ENCODE measurements at regions not wholly inside any gene's neighbourhood (a gene's known extent, or its start where the extent isn't known, plus 50 kb on each side); places are given as distances from the start of the nearest gene placed in this dataset.

GRCh38 chr10:7501157-7501556 is 90.3 kb upstream of the SFMBT2 start:
- no peak for TF ChIP-seq POLR2A (IDR thresholded peaks at IDR 0.05)
- TF ChIP-seq, protein P1, sequence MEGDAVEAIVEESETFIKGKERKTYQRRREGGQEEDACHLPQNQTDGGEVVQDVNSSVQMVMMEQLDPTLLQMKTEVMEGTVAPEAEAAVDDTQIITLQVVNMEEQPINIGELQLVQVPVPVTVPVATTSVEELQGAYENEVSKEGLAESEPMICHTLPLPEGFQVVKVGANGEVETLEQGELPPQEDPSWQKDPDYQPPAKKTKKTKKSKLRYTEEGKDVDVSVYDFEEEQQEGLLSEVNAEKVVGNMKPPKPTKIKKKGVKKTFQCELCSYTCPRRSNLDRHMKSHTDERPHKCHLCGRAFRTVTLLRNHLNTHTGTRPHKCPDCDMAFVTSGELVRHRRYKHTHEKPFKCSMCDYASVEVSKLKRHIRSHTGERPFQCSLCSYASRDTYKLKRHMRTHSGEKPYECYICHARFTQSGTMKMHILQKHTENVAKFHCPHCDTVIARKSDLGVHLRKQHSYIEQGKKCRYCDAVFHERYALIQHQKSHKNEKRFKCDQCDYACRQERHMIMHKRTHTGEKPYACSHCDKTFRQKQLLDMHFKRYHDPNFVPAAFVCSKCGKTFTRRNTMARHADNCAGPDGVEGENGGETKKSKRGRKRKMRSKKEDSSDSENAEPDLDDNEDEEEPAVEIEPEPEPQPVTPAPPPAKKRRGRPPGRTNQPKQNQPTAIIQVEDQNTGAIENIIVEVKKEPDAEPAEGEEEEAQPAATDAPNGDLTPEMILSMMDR (IDR thresholded peaks at IDR 0.05): no peak
